SK-N-SH (cell line): ENCODE measurements at regions not wholly inside any gene's neighbourhood (a gene's known extent, or its start where the extent isn't known, plus 50 kb on each side); places are given as distances from the start of the nearest gene placed in this dataset.

Source experiments
- CTCF ChIA-PET: fragments of 300-600, 350-600 bp; formaldehyde crosslinking; extraction: SDS; loops from one replicate; lab custom pipeline; 2021; lab: Yijun Ruan, JAX
- POLR2A ChIA-PET: fragments of 350-600 bp; sonication (Branson Sonifier 250); formaldehyde crosslinking; extraction: SDS; loops from one replicate; lab custom pipeline; 2020; ENCODE audit warnings: antibody characterized with exemption, inconsistent platforms; lab: Yijun Ruan, JAX
- DNase-seq: peaks from one replicate; pipeline ENCODE4 v3.0.0; 2012
- H2AFZ ChIP-seq: fragments of 200-600 bp; sonication (generic); 2 replicates; pipeline ENCODE4 v1.8.1; 2016; ENCODE audit warnings: antibody characterized with exemption, mild to moderate bottlenecking, low read depth
- H3F3A ChIP-seq: fragments of 200-600 bp; sonication (generic); replicated peaks from 2 replicates; pipeline ENCODE3; 2016; ENCODE audit warnings: antibody characterized with exemption, mild to moderate bottlenecking; ENCODE audit not compliant: insufficient read depth
- H3K27ac ChIP-seq, 2 experiments: fragments of 200-500 bp in 1 of 2; fragments of 200-600 bp in 1 of 2; sonication (Bioruptor generic) in 1 of 2; sonication (generic), shearing (Covaris generic) in 1 of 2; 2 replicates each; pipeline versions ENCODE4 v1.5.1 to v1.6.1; 2014 to 2016; ENCODE audit warnings: low read depth in 2 of 2, inconsistent platforms in 1 of 2, low read length in 1 of 2, mild to moderate bottlenecking in 1 of 2, mixed read lengths in 1 of 2
- H3K27me3 ChIP-seq: fragments of 200-600 bp; sonication (generic), shearing (Covaris generic); 2 replicates; pipeline ENCODE4 v1.6.1; 2016; ENCODE audit warnings: mixed run types; ENCODE audit not compliant: insufficient read depth
- H3K36me3 ChIP-seq, 2 experiments: fragments of 200-500 bp in 1 of 2; fragments of 200-600 bp in 1 of 2; sonication (Bioruptor generic) in 1 of 2; sonication (generic) in 1 of 2; replicated peaks in 1 of 2; 2 replicates each; pipeline versions ENCODE3 to v1.5.1; 2014 to 2016; ENCODE audit warnings: low read length in 1 of 2, mild to moderate bottlenecking in 1 of 2; ENCODE audit not compliant: insufficient read depth in 2 of 2, control insufficient read depth in 1 of 2
- H3K4me1 ChIP-seq, 2 experiments: fragments of 200-500 bp in 1 of 2; fragments of 200-600 bp in 1 of 2; sonication (Bioruptor generic) in 1 of 2; sonication (generic), shearing (Covaris generic) in 1 of 2; 2 replicates each; pipeline versions ENCODE4 v1.5.1 to v1.6.1; 2014 to 2016; ENCODE audit warnings: low read depth in 1 of 2, low read length in 1 of 2, mixed run types in 1 of 2; ENCODE audit not compliant: insufficient read depth in 2 of 2, control insufficient read depth in 1 of 2
- H3K4me2 ChIP-seq: fragments of 200-600 bp; sonication (generic), shearing (Covaris generic); 2 replicates; pipeline ENCODE4 v1.6.1; 2017; ENCODE audit warnings: mixed run types
- H3K4me3 ChIP-seq, 2 experiments: fragments of 200-500 bp in 1 of 2; fragments of 200-600 bp in 1 of 2; sonication (Bioruptor generic) in 1 of 2; sonication (generic), shearing (Covaris generic) in 1 of 2; 2 replicates each; pipeline versions ENCODE4 v1.5.1 to v1.8.1; 2014 to 2016; ENCODE audit warnings: low read depth in 2 of 2, inconsistent platforms in 1 of 2, low read length in 1 of 2, mild to moderate bottlenecking in 1 of 2, mixed read lengths in 1 of 2, moderate library complexity in 1 of 2
- H3K79me2 ChIP-seq: fragments of 200-600 bp; sonication (generic); 2 replicates; pipeline ENCODE4 v1.8.1; 2017; ENCODE audit warnings: mild to moderate bottlenecking; ENCODE audit not compliant: insufficient read depth
- H3K9ac ChIP-seq: fragments of 200-600 bp; sonication (generic); 2 replicates; pipeline ENCODE4 v1.6.1; 2017; ENCODE audit warnings: mixed run types
- H3K9me2 ChIP-seq: fragments of 200-600 bp; sonication (generic); 2 replicates; pipeline ENCODE4 v1.6.1; 2017; ENCODE audit warnings: mixed run types
- H3K9me3 ChIP-seq: fragments of 200-600 bp; sonication (generic); 2 replicates; pipeline ENCODE4 v1.6.1; 2017; ENCODE audit warnings: mixed run types, mild to moderate bottlenecking, moderate library complexity
- H4K20me1 ChIP-seq: fragments of 200-600 bp; sonication (generic); 2 replicates; pipeline ENCODE4 v1.6.1; 2017; ENCODE audit warnings: mild to moderate bottlenecking, mixed run types; ENCODE audit not compliant: insufficient read depth
- CHD2 ChIP-seq: fragments of 150-350 bp; IDR thresholded peaks from 2 replicates; pipeline ENCODE4 v1.6.1; 2018; ENCODE audit warnings: low read length; ENCODE audit not compliant: partially characterized antibody
- EZH2phosphoT487 ChIP-seq: fragments of 200-600 bp; sonication (generic); IDR thresholded peaks from 2 replicates; pipeline ENCODE4 v1.6.1; 2017; ENCODE audit warnings: low read depth, mixed run types, mild to moderate bottlenecking, antibody characterized with exemption, moderate library complexity, borderline replicate concordance
- FOSL2 ChIP-seq: IDR thresholded peaks from 2 replicates; pipeline ENCODE4 v1.4.0; 2012; ENCODE audit warnings: low read depth, mild to moderate bottlenecking, moderate library complexity, borderline replicate concordance
- FOXJ3 ChIP-seq: sonication (generic); formaldehyde crosslinking; IDR thresholded peaks from 2 replicates; pipeline ENCODE4 v1.5.1; 2020; ENCODE audit warnings: mild to moderate bottlenecking, missing genetic modification reagents
- GABPA ChIP-seq: IDR thresholded peaks from 2 replicates; pipeline ENCODE4 v1.4.0; 2012; ENCODE audit warnings: low read depth, mild to moderate bottlenecking
- NFIC ChIP-seq: IDR thresholded peaks from 2 replicates; pipeline ENCODE4 v1.4.0; 2012; ENCODE audit warnings: borderline replicate concordance
- RAD21 ChIP-seq: IDR thresholded peaks from 2 replicates; pipeline ENCODE4 v1.6.1; 2012; ENCODE audit warnings: mild to moderate bottlenecking, low read length
- TAF1 ChIP-seq: IDR thresholded peaks from 2 replicates; pipeline ENCODE4 v1.6.1; 2012; ENCODE audit warnings: low read depth, mild to moderate bottlenecking, low read length, moderate library complexity, borderline replicate concordance
- WGBS: methylation state at CpG from one replicate; pipeline ENCODE4 v1.1.6; 2017; ENCODE audit warnings: low lambda C conversion rate; 5-methylcytosine and 5-hydroxymethylcytosine counted together
- TF ChIP-seq, protein P1 (sequence below): fragments of 150-350 bp; IDR thresholded peaks from 2 replicates; pipeline ENCODE4 v1.6.1; 2016; ENCODE audit warnings: mild to moderate bottlenecking, low read depth, low read length
- TF ChIP-seq, protein P2 (sequence below): IDR thresholded peaks from 2 replicates; pipeline ENCODE4; 2012
- TF ChIP-seq, protein P3 (sequence below): IDR thresholded peaks from 2 replicates; pipeline ENCODE4 v1.4.0; 2012; ENCODE audit warnings: low read depth
- TF ChIP-seq, protein P4 (sequence below): fragments of 150-350 bp; IDR thresholded peaks from 2 replicates; pipeline ENCODE4 v1.6.1; 2017; ENCODE audit warnings: antibody characterized with exemption, low read length, low read depth, borderline replicate concordance
- TF ChIP-seq, protein P5 (sequence below): IDR thresholded peaks from 2 replicates; pipeline ENCODE4 v1.6.1; 2012; ENCODE audit warnings: mild to moderate bottlenecking, low read depth, low read length, moderate library complexity
- TF ChIP-seq, protein P6 (sequence below): IDR thresholded peaks from 2 replicates; pipeline ENCODE4 v1.4.0; 2012; ENCODE audit warnings: low read depth, borderline replicate concordance

DNA sequence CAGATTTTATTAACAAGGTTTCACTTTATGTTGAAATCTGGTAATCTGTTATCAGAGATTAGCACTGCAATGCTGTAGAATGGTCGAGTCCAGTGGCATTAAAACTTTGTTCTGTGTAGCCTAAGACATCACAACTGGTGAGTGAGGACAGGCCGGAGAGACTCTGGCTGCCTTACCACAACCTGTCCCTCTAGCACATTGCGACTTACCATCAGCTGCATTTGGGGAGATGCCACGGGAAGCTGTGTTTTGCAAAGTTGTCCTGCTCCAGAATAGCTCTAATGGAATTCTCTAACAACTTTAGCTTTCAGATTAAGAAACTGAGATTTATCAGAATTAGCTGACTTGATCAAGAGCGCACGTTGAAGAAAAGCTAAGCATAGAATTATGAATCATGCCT lies 493.3 kb downstream of the MAFB start:
- H3K79me2 ChIP-seq, result no peaks in the 10 kb centered on the region
- ChIA-PET POLR2A (no interaction called here), CTCF (no interaction called here)
- no peaks in the 10 kb centered on the region for H3F3A ChIP-seq
- no peaks in the 10 kb centered on the region for H3K4me1 ChIP-seq
- H3K27me3 ChIP-seq, result no peaks in the 10 kb centered on the region
- no peaks in the 10 kb centered on the region for H3K9me2 ChIP-seq
- TF ChIP-seq, protein P1, sequence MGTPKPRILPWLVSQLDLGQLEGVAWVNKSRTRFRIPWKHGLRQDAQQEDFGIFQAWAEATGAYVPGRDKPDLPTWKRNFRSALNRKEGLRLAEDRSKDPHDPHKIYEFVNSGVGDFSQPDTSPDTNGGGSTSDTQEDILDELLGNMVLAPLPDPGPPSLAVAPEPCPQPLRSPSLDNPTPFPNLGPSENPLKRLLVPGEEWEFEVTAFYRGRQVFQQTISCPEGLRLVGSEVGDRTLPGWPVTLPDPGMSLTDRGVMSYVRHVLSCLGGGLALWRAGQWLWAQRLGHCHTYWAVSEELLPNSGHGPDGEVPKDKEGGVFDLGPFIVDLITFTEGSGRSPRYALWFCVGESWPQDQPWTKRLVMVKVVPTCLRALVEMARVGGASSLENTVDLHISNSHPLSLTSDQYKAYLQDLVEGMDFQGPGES, result no peak
- TF ChIP-seq, protein P2, sequence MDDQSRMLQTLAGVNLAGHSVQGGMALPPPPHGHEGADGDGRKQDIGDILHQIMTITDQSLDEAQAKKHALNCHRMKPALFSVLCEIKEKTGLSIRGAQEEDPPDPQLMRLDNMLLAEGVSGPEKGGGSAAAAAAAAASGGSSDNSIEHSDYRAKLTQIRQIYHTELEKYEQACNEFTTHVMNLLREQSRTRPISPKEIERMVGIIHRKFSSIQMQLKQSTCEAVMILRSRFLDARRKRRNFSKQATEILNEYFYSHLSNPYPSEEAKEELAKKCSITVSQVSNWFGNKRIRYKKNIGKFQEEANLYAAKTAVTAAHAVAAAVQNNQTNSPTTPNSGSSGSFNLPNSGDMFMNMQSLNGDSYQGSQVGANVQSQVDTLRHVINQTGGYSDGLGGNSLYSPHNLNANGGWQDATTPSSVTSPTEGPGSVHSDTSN, result no peak
- TF ChIP-seq FOXJ3 (CRISPR knock-in tag), result no peak
- TF ChIP-seq TAF1, result no peak
- TF ChIP-seq FOSL2, result no peak
- TF ChIP-seq, protein P3, sequence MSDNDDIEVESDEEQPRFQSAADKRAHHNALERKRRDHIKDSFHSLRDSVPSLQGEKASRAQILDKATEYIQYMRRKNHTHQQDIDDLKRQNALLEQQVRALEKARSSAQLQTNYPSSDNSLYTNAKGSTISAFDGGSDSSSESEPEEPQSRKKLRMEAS, result no peak
- TF ChIP-seq, protein P4, sequence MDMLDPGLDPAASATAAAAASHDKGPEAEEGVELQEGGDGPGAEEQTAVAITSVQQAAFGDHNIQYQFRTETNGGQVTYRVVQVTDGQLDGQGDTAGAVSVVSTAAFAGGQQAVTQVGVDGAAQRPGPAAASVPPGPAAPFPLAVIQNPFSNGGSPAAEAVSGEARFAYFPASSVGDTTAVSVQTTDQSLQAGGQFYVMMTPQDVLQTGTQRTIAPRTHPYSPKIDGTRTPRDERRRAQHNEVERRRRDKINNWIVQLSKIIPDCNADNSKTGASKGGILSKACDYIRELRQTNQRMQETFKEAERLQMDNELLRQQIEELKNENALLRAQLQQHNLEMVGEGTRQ, result no peak
- no peak for TF ChIP-seq RAD21
- TF ChIP-seq, protein P5, sequence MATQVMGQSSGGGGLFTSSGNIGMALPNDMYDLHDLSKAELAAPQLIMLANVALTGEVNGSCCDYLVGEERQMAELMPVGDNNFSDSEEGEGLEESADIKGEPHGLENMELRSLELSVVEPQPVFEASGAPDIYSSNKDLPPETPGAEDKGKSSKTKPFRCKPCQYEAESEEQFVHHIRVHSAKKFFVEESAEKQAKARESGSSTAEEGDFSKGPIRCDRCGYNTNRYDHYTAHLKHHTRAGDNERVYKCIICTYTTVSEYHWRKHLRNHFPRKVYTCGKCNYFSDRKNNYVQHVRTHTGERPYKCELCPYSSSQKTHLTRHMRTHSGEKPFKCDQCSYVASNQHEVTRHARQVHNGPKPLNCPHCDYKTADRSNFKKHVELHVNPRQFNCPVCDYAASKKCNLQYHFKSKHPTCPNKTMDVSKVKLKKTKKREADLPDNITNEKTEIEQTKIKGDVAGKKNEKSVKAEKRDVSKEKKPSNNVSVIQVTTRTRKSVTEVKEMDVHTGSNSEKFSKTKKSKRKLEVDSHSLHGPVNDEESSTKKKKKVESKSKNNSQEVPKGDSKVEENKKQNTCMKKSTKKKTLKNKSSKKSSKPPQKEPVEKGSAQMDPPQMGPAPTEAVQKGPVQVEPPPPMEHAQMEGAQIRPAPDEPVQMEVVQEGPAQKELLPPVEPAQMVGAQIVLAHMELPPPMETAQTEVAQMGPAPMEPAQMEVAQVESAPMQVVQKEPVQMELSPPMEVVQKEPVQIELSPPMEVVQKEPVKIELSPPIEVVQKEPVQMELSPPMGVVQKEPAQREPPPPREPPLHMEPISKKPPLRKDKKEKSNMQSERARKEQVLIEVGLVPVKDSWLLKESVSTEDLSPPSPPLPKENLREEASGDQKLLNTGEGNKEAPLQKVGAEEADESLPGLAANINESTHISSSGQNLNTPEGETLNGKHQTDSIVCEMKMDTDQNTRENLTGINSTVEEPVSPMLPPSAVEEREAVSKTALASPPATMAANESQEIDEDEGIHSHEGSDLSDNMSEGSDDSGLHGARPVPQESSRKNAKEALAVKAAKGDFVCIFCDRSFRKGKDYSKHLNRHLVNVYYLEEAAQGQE, result no peak
- no peak for TF ChIP-seq NFIC
- TF ChIP-seq CHD2, result no peak
- TF ChIP-seq GABPA, result no peak
- TF ChIP-seq, protein P6, sequence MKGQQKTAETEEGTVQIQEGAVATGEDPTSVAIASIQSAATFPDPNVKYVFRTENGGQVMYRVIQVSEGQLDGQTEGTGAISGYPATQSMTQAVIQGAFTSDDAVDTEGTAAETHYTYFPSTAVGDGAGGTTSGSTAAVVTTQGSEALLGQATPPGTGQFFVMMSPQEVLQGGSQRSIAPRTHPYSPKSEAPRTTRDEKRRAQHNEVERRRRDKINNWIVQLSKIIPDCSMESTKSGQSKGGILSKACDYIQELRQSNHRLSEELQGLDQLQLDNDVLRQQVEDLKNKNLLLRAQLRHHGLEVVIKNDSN, result no peak
- TF ChIP-seq EZH2phosphoT487, result no peak
- H3K9ac ChIP-seq, result no peak overlapping the region
- H3K36me3 ChIP-seq, result no peaks in the 10 kb centered on the region
- H3K4me3 ChIP-seq, result no peak overlapping the region
- no peak overlapping the region for H3K27ac ChIP-seq
- no peak overlapping the region for H3K4me2 ChIP-seq
- no peaks in the 10 kb centered on the region for H4K20me1 ChIP-seq
- 20% methylated on average over 5 of the region's 6 CpGs for WGBS
- no peak for DNase-seq
- no peaks in the 10 kb centered on the region for H3K9me3 ChIP-seq
- no peak overlapping the region for H2AFZ ChIP-seq
